Suprapubic skin (tissue), 4 donors: ENCODE measurements at regions not wholly inside any gene's neighbourhood (a gene's known extent, or its start where the extent isn't known, plus 50 kb on each side); places are given as distances from the start of the nearest gene placed in this dataset.
A peak's percentile ranks its signal among the peaks of the same experiment; 100 is the strongest.

Experiments
- DNase-seq, 2 donors: peaks; one replicate each; pipeline ENCODE4 v3.0.0-alpha.2; 2019; ENCODE audit warnings: low spot score in 2 of 2
- H3K27ac ChIP-seq: fragments of 200-600 bp; sonication (generic); one replicate; pipeline ENCODE4 v1.5.1; 2019
- H3K27me3 ChIP-seq: fragments of 200-600 bp; sonication (generic); one replicate; pipeline ENCODE4 v1.5.1; 2019
- H3K36me3 ChIP-seq: fragments of 200-600 bp; sonication (generic); one replicate; pipeline ENCODE4 v1.5.1; 2019
- H3K4me1 ChIP-seq: fragments of 200-600 bp; sonication (generic); one replicate; pipeline ENCODE4 v1.5.1; 2019
- H3K4me3 ChIP-seq: fragments of 200-600 bp; sonication (generic); one replicate; pipeline ENCODE4 v1.5.1; 2019; ENCODE audit warnings: mild to moderate bottlenecking
- H3K9me3 ChIP-seq: fragments of 200-600 bp; sonication (generic); one replicate; pipeline ENCODE4 v1.5.1; 2019
- CTCF ChIP-seq, 2 donors: fragments of 200-600 bp in 1 of 2; fragments of 450-650 bp in 1 of 2; sonication (generic) in 1 of 2; IDR thresholded peaks; one replicate each; pipeline ENCODE4 v1.5.1; 2016 to 2019; ENCODE audit warnings: antibody characterized with exemption in 2 of 2, mild to moderate bottlenecking in 1 of 2, moderate library complexity in 1 of 2
- EP300 ChIP-seq: sonication (generic); formaldehyde crosslinking; IDR thresholded peaks from one replicate; pipeline ENCODE4 v1.6.1; 2017; ENCODE audit warnings: antibody characterized with exemption
- POLR2A ChIP-seq, 2 donors: fragments of 450-650 bp; IDR thresholded peaks; one replicate each; pipeline ENCODE4 v1.6.1; 2017; ENCODE audit warnings: antibody characterized with exemption in 2 of 2, mild to moderate bottlenecking in 2 of 2, moderate library complexity in 2 of 2
- POLR2AphosphoS5 ChIP-seq, 3 donors: sonication (generic); formaldehyde crosslinking; IDR thresholded peaks; one replicate each; pipeline ENCODE4 v1.6.1; 2017; ENCODE audit warnings: antibody characterized with exemption in 3 of 3
- WGBS: methylation state at CpG from one replicate; pipeline ENCODE4 v1.1.5; 2018; 5-methylcytosine and 5-hydroxymethylcytosine counted together

GRCh38 chr20:40813708-40814630 lies 124.9 kb upstream of the MAFB start:
- 64% methylated on average over 13 of the region's 13 CpGs for WGBS

DNA sequence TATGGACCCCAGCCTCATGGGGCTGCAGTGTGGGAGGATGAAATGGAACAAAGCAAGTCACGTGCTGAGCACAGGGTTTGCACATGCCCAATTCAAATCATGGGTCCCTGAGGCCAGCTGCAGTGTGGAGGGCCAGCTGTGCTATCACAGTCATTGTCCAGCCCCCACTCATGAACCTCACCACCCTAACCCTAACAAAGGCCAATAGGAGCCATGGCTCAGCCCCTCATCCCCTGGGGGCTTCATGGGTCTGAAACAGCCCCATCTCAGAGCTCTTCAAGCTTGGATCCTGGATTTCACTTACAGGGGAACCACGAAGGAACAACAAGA lies 125.6 kb upstream of the MAFB start:
- Histone ChIP-seq H3K4me3 (no peak overlapping the region), H3K9me3 (no peaks in the 10 kb centered on the region), H3K27me3 (no peaks in the 10 kb centered on the region), H3K36me3 (no peaks in the 10 kb centered on the region), H3K27ac (no peak overlapping the region), H3K4me1 (no peaks in the 10 kb centered on the region)
- 74% methylated on average over 2 of the region's 2 CpGs for WGBS
- DNase-seq: no peak
- TF ChIP-seq POLR2AphosphoS5 (IDR thresholded peaks at IDR 0.05) (no peak), EP300 (no peak), CTCF (IDR thresholded peaks at IDR 0.05) (no peak), POLR2A (IDR thresholded peaks at IDR 0.05) (no peak)

More at GRCh38 chr20:40813708-40814630, 124.9 kb upstream of the MAFB start:
- Histone ChIP-seq H3K9me3 (no peaks in the 10 kb centered on the region), H3K27me3 (no peaks in the 10 kb centered on the region), H3K36me3 (no peaks in the 10 kb centered on the region), H3K4me1 (no peaks in the 10 kb centered on the region), H3K27ac (no peak overlapping the region), H3K4me3 (no peak overlapping the region)
- DNase-seq: no peak
- TF ChIP-seq POLR2AphosphoS5 (IDR thresholded peaks at IDR 0.05) (no peak), EP300 (no peak), POLR2A (IDR thresholded peaks at IDR 0.05) (no peak), CTCF (IDR thresholded peaks at IDR 0.05) (no peak)

DNA sequence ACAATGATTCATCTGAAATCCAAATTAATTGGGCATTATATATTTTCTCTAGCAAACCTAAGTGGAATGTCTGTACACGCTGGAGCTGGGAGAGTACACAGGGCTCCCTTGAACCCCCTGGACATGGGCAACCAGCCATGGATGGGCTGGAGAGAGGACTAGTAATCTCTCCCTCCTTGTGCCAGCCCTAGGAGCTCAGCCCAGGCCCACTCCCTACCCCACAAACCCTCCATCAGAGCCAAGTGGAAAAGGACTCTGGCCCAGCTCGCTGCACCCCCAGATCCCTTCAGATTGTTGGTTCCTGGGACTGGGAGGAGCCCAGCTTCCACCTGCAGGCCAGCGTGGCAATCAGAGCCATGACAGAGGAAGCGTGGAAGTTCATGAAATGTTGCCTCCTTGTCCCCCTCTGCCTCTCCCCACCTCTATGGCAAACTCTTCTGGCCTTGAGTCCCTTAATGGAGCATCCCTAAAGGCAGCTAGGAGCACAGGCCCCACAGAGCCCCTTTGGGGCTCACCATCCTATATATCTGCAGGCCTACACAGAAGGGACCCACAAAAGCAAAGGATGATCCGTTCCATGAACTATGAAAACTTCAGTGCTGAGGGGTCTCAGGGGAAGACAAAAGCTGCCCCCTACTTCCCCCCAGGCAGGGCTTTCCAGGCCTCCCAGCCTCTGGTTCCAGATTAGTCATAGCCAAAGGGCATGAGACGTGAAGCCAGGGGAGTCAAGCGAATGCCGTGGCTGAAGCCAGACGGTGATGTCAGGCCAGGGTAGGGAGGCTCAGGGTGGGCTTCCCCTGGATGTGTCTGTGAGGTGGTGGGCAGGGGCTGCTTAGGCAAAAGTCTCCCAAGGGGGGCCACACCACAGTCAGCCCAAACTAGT lies 126.4 kb upstream of the MAFB start:
- H3K4me3 ChIP-seq: no peak overlapping the region

GRCh38 chr20:40816039-40816352 lies 127.0 kb upstream of the MAFB start:
- 91% methylated on average over 3 of the region's 3 CpGs for WGBS
- Histone ChIP-seq H3K27me3 (no peaks in the 10 kb centered on the region), H3K27ac (no peak overlapping the region), H3K4me3 (no peak overlapping the region), H3K36me3 (no peaks in the 10 kb centered on the region), H3K4me1 (no peaks in the 10 kb centered on the region), H3K9me3 (no peaks in the 10 kb centered on the region)
- DNase-seq: no peak
- TF ChIP-seq EP300 (no peak), POLR2AphosphoS5 (IDR thresholded peaks at IDR 0.05) (no peak), CTCF (IDR thresholded peaks at IDR 0.05) (no peak), POLR2A (IDR thresholded peaks at IDR 0.05) (no peak)

More for the DNA sequence above, 126.4 kb upstream of the MAFB start:
- peak in 1 of 2 donors; percentile 38 for DNase-seq
- H3K4me1 ChIP-seq: no peaks in the 10 kb centered on the region
- TF ChIP-seq POLR2AphosphoS5 (IDR thresholded peaks at IDR 0.05): no peak
- no peak for TF ChIP-seq POLR2A (IDR thresholded peaks at IDR 0.05)
- no peak for TF ChIP-seq EP300
- TF ChIP-seq CTCF (IDR thresholded peaks at IDR 0.05): no peak
- no peaks in the 10 kb centered on the region for H3K27me3 ChIP-seq
- no peaks in the 10 kb centered on the region for H3K9me3 ChIP-seq
- 88% methylated on average over 9 of the region's 9 CpGs for WGBS
- H3K36me3 ChIP-seq: no peaks in the 10 kb centered on the region
- no peak overlapping the region for H3K27ac ChIP-seq

DNA sequence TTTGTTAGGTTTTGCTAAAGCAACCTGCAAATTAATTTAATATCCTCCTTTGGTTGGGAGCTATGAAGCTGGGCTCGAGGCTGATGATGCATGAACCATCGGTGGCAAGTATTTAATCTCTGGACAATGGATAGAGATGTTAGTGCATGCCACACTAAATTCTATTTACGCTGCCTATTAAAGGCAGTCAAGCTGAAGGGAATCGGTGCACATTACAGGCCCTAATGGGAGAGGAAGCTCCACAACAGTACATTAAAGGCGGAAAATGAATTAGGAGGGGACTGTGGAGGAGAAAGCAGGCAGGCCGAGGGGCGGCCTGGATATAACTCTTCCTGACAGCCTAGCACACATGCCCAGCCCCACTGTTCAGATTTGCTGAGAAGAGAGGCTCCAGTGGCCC lies 132.4 kb upstream of the MAFB start:
- DNase-seq: no peak
- H3K4me1 ChIP-seq: no peaks in the 10 kb centered on the region
- 93% methylated on average over 7 of the region's 7 CpGs for WGBS

More for the DNA sequence above, 132.4 kb upstream of the MAFB start:
- no peak overlapping the region for H3K27ac ChIP-seq
- no peak overlapping the region for H3K4me3 ChIP-seq
- no peak for TF ChIP-seq POLR2AphosphoS5 (IDR thresholded peaks at IDR 0.05)
- TF ChIP-seq POLR2A (IDR thresholded peaks at IDR 0.05): no peak
- TF ChIP-seq CTCF (IDR thresholded peaks at IDR 0.05): no peak
- no peak for TF ChIP-seq EP300
- H3K27me3 ChIP-seq: peaks cover 11% of the 10 kb centered on the region
- no peaks in the 10 kb centered on the region for H3K9me3 ChIP-seq
- no peaks in the 10 kb centered on the region for H3K36me3 ChIP-seq
